IPS-18a (cell line): ENCODE measurements at regions not wholly inside any gene's neighbourhood (a gene's known extent, or its start where the extent isn't known, plus 50 kb on each side); places are given as distances from the start of the nearest gene placed in this dataset.
A peak's percentile ranks its signal among the peaks of the same experiment; 100 is the strongest.

Experiments used
- H3K27ac ChIP-seq: one replicate; pipeline ENCODE4 v1.5.1; 2013; ENCODE audit warnings: low read length
- H3K27me3 ChIP-seq: one replicate; pipeline ENCODE4 v1.6.1; 2013; ENCODE audit warnings: mild to moderate bottlenecking, low read length; ENCODE audit not compliant: control insufficient read depth, insufficient read depth
- H3K36me3 ChIP-seq: one replicate; pipeline ENCODE4 v1.6.1; 2013; ENCODE audit warnings: low read depth, low read length; ENCODE audit not compliant: control insufficient read depth
- H3K4me1 ChIP-seq: one replicate; pipeline ENCODE4 v1.6.1; 2013; ENCODE audit warnings: low read depth, low read length; ENCODE audit not compliant: control insufficient read depth
- H3K4me3 ChIP-seq: one replicate; pipeline ENCODE4 v1.5.1; 2013; ENCODE audit warnings: low read length
- H3K9ac ChIP-seq: one replicate; pipeline ENCODE4 v1.6.1; 2013; ENCODE audit warnings: mild to moderate bottlenecking, low read length, moderate library complexity
- H3K9me3 ChIP-seq: one replicate; pipeline ENCODE4 v1.6.1; 2013; ENCODE audit warnings: low read depth, low read length; ENCODE audit not compliant: control insufficient read depth

DNA sequence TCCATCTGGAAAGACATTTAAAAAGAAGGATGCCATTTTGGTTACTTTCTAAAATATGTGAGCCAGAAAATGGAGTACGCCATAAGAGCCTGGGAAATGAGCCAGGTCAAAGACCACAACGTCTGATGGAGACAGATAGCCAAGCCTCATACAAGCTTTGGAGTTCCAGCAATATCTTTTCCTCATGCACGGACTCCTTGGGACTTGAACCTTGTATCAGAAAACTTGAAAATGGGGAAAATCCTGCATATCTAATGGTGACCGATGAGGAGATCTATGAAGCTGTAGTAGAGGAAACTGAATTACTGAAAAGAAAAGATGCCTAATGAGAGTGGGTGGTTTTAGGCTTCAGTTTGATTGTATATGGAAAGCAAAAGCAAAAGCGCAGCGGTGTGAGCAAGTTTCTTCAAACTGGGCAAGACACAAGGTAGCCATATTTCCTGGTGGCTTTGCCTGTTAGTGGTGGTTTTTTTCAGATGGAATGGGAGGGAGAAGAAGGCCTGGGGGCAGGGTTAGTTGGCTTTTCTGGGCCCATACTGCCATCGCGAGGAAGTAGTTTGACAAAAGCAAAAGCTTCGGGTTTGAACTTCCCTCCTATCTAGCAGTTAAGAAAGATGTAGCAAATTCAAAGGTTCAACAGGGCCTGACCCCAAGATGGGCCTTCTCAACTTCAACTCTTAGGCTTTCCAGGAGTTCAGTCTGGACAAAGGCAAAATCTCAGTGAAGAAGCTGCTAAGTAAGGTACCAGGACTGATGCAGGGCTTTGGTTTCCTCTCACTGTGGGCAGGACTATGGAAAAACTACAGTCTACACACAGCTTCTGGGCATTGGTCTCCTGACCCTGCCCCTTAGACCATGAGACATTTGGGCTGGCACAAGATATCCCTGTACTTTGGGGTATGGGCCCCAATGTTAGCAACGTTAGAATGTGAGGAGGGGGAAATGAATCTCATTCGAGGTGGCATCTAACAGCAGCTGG, 210.0 kb upstream of the STK26 start:
- H3K9me3 ChIP-seq = peaks cover 48% of the 10 kb centered on the region
- H3K36me3 ChIP-seq = peaks cover 14% of the 10 kb centered on the region
- no peak overlapping the region for H3K27ac ChIP-seq
- no peaks in the 10 kb centered on the region for H3K4me1 ChIP-seq
- H3K9ac ChIP-seq = no peak overlapping the region
- H3K27me3 ChIP-seq = no peaks in the 10 kb centered on the region
- no peak overlapping the region for H3K4me3 ChIP-seq

DNA sequence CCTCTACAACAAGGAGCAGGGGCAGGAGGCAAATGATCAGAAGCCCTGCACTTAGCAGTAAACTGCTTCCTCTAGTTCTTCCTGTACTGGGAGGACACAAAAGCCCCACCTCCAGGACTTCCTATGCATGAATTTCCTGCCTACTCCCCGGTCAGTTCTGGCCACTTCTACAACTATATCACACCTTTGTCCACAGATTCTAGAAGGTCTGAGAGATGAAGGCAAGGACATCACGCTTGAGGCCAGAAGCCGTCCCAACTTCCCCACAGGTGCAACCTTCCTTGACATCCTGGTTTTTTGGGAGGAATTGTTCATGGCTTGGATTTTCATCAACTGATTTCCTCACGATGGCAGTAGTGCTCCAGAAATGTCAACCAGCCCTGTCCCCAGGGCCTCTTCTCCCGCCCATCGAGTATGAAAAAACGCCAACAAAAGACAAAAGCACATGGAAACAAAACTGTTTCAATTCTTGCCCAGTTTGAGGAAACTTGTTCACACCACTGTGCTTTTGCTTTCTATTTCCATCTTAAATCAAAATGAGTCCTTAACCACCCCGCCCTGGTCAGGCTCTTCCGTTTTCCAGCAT, 206.5 kb upstream of the STK26 start:
- Histone ChIP-seq H3K4me1 (no peaks in the 10 kb centered on the region), H3K9ac (no peak overlapping the region), H3K9me3 (peaks cover 59% of the 10 kb centered on the region), H3K36me3 (peaks cover 27% of the 10 kb centered on the region), H3K4me3 (no peak overlapping the region), H3K27ac (no peak overlapping the region), H3K27me3 (no peaks in the 10 kb centered on the region)

GRCh38 chrX:131818297-131818936, 204.7 kb upstream of the STK26 start:
- Histone ChIP-seq H3K36me3 (peaks cover 28% of the 10 kb centered on the region), H3K27ac (no peak overlapping the region), H3K4me3 (no peak overlapping the region), H3K27me3 (no peaks in the 10 kb centered on the region), H3K4me1 (no peaks in the 10 kb centered on the region), H3K9me3 (peaks cover 51% of the 10 kb centered on the region), H3K9ac (no peak overlapping the region)

DNA sequence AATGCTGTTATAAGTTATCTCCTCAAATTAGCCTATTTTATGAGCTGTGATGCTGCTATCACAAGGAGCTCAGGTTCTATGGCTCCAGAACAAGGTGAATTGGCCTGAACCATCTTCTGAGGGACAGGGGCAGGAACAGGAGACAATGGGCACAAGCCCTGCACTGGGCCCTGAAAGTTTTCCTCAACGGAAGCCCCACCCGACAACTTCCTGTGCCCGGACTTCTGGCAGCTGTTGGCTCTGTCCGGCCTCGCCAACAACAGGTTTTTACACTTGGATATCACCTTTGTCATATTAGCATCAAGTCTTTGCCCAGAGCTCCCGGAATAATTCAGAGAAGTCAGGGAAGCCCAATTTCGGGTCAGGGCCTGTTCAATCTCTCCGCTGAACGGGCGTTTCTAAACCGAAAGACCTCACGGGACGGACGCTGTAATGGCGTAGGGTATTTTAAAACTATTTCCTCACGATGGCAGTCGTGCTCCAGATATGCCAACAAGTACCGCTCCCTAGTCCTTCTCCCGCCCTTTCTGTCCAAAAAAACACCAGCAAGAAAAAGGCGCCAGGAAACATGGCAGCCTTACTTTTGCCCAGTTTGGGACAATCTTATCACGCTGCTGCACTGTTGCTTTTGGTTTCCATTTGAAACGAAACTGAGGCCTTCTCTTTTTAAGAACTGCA, 201.0 kb upstream of the STK26 start:
- H3K27ac ChIP-seq = no peak overlapping the region
- H3K36me3 ChIP-seq = peaks cover 48% of the 10 kb centered on the region
- H3K27me3 ChIP-seq = no peaks in the 10 kb centered on the region
- no peak overlapping the region for H3K9ac ChIP-seq
- peaks cover 11% of the 10 kb centered on the region for H3K4me1 ChIP-seq
- H3K4me3 ChIP-seq = no peak overlapping the region
- peaks cover 29% of the 10 kb centered on the region for H3K9me3 ChIP-seq

DNA sequence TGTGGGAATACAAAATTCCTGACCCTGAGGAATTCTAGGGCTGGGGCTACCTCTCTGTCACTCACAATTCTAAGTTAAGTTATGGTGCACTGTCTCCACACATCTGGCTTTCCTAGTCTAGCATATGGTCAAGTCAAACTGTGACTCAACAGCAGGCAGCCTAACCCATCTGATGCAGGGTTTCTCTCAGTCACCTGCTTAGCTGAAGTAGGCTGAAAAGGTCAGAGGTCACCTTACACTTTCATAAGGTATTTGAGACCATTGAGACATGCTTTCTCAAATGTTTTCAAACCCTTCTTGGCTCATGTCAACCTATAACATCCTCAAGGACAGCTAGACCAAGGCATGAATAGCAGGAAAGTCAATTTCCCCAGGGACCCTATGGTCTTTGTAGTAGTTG, 196.5 kb upstream of the STK26 start:
- Histone ChIP-seq H3K36me3 (peaks cover 25% of the 10 kb centered on the region), H3K27me3 (no peaks in the 10 kb centered on the region), H3K27ac (no peak overlapping the region), H3K4me3 (peak overlapping the region; percentile 78), H3K9ac (no peak overlapping the region), H3K9me3 (peaks cover 5% of the 10 kb centered on the region), H3K4me1 (peaks cover 15% of the 10 kb centered on the region)

DNA sequence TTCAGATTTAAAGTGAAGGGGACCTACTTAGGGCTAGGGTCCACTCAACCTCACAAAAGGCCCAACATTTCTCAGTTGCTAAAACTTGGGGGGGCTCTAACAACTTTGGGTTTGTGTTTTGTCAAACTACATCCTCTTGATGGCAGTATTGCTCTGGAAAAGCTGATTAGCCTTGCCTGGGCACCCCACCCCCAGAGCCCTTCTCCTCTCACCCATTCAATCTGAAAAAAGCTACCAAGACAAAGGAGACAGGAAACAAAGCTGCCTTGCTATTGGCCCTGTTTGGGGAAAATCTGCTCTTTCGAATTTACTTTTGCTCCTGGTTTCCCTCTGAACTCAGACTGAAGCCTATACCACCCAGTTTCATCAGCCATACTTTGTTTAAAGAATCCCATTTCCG, 195.2 kb upstream of the STK26 start:
- Histone ChIP-seq H3K4me3 (peak overlapping the region; percentile 78), H3K9ac (peak overlapping the region; percentile 93), H3K4me1 (peaks cover 15% of the 10 kb centered on the region)

DNA sequence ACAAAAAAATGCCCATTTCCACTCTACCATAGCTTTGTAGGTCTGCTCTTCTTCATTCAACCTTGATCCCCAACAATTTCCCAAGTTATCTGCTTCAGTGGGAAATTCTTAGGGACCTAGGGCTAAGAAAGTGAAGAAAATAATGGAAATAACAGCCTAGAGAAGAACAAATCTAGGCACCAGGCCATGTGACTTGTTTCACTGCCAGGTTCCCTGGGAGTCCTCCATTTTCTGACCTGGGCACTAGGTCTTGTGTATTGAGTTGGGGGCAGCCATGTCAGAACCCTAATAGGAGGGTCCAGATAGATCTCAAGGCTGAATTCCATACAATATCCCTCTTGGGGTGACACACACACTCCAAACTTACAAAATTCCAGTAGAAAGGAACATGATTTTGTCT, 194.6 kb upstream of the STK26 start:
- H3K9me3 ChIP-seq = peaks cover 5% of the 10 kb centered on the region
- H3K4me1 ChIP-seq = peaks cover 15% of the 10 kb centered on the region
- H3K27ac ChIP-seq = peak overlapping the region; percentile 92
- H3K36me3 ChIP-seq = peaks cover 24% of the 10 kb centered on the region
- peak overlapping the region; percentile 78 for H3K4me3 ChIP-seq
- peak overlapping the region; percentile 93 for H3K9ac ChIP-seq
- no peaks in the 10 kb centered on the region for H3K27me3 ChIP-seq

More for the DNA sequence above, 195.2 kb upstream of the STK26 start:
- Histone ChIP-seq H3K36me3 (peaks cover 24% of the 10 kb centered on the region), H3K9me3 (peaks cover 5% of the 10 kb centered on the region), H3K27ac (peak overlapping the region; percentile 92), H3K27me3 (no peaks in the 10 kb centered on the region)

GRCh38 chrX:131830400-131831184, 192.5 kb upstream of the STK26 start:
- Histone ChIP-seq H3K9me3 (peaks cover 5% of the 10 kb centered on the region), H3K27ac (peak overlapping the region; percentile 61), H3K4me1 (peaks cover 15% of the 10 kb centered on the region), H3K36me3 (peaks cover 12% of the 10 kb centered on the region), H3K27me3 (no peaks in the 10 kb centered on the region), H3K4me3 (peak overlapping the region; percentile 78), H3K9ac (peak overlapping the region; percentile 93)

DNA sequence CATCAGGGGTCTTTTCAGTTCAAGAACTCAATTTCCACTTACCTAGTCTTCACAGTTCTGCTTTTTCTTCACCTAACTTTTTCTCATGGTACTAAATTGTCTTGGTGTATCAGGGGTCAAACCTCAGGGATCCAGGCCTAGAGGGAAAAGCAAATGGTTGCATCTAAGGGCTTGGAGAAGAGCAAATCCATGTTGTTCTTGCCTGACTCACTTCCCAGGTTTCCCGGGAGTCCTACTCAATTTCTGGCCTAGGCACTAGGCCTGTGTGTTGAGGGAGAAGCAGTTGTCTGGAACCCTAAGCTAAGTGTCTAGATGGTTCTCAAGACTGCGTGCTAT, 191.9 kb upstream of the STK26 start:
- Histone ChIP-seq H3K27ac (peak overlapping the region; percentile 61), H3K4me1 (peaks cover 11% of the 10 kb centered on the region), H3K27me3 (no peaks in the 10 kb centered on the region), H3K36me3 (peaks cover 7% of the 10 kb centered on the region), H3K4me3 (peak overlapping the region; percentile 78), H3K9ac (peak overlapping the region; percentile 93), H3K9me3 (peaks cover under 1% of the 10 kb centered on the region)

GRCh38 chrX:131836161-131836560, 186.9 kb upstream of the STK26 start:
- Histone ChIP-seq H3K9ac (no peak overlapping the region), H3K27me3 (no peaks in the 10 kb centered on the region), H3K9me3 (no peaks in the 10 kb centered on the region), H3K4me3 (no peak overlapping the region), H3K4me1 (peaks cover 4% of the 10 kb centered on the region), H3K27ac (no peak overlapping the region), H3K36me3 (no peaks in the 10 kb centered on the region)
